A673 (cell line): ENCODE measurements at regions not wholly inside any gene's neighbourhood (a gene's known extent, or its start where the extent isn't known, plus 50 kb on each side); places are given as distances from the start of the nearest gene placed in this dataset.

Source experiments
- EZH2 ChIP-seq: fragments of 200-600 bp; sonication (generic); IDR thresholded peaks from 2 replicates; pipeline ENCODE4 v1.6.1; 2017; ENCODE audit warnings: borderline replicate concordance, low read depth, mild to moderate bottlenecking, mixed read lengths, antibody characterized with exemption, low read length; ENCODE audit not compliant: poor library complexity, severe bottlenecking
- TF ChIP-seq, protein P1 (sequence below): fragments of 300-800, 200-600 bp; sonication (generic); conservative IDR thresholded peaks from 2 replicates; pipeline ENCODE4 v1.5.1; 2017; ENCODE audit warnings: low read depth, mild to moderate bottlenecking, antibody characterized with exemption, low read length, moderate library complexity, mixed read lengths

GRCh38 chr2:595141-595815 is 81.9 kb downstream of the TMEM18 start:
- TF ChIP-seq, protein P1, sequence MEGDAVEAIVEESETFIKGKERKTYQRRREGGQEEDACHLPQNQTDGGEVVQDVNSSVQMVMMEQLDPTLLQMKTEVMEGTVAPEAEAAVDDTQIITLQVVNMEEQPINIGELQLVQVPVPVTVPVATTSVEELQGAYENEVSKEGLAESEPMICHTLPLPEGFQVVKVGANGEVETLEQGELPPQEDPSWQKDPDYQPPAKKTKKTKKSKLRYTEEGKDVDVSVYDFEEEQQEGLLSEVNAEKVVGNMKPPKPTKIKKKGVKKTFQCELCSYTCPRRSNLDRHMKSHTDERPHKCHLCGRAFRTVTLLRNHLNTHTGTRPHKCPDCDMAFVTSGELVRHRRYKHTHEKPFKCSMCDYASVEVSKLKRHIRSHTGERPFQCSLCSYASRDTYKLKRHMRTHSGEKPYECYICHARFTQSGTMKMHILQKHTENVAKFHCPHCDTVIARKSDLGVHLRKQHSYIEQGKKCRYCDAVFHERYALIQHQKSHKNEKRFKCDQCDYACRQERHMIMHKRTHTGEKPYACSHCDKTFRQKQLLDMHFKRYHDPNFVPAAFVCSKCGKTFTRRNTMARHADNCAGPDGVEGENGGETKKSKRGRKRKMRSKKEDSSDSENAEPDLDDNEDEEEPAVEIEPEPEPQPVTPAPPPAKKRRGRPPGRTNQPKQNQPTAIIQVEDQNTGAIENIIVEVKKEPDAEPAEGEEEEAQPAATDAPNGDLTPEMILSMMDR = no peak
- TF ChIP-seq EZH2 = no peak
